Endothelial cell (in vitro differentiated cells): ENCODE measurements at regions not wholly inside any gene's neighbourhood (a gene's known extent, or its start where the extent isn't known, plus 50 kb on each side); places are given as distances from the start of the nearest gene placed in this dataset.
"Not testable (repeated sequence)": the region's sequence is repeated elsewhere in the genome, so short reads cannot be mapped to it uniquely, and the experiment has no call there.

Experiments
- DNase-seq: peaks from one replicate; pipeline ENCODE4 v3.0.0; 2021; ENCODE audit warnings: low spot score
- H3K27ac Mint-ChIP-seq: one replicate; pipeline ENCODE4 v1.8.0; 2021; ENCODE audit warnings: mixed read lengths, inconsistent platforms; ENCODE audit not compliant: unreplicated experiment
- H3K27me3 Mint-ChIP-seq: one replicate; pipeline ENCODE4 v1.8.0; 2021; ENCODE audit warnings: mild to moderate bottlenecking, moderate library complexity, mixed read lengths, inconsistent platforms; ENCODE audit not compliant: unreplicated experiment
- H3K36me3 Mint-ChIP-seq: one replicate; pipeline ENCODE4 v1.8.0; 2021; ENCODE audit warnings: mild to moderate bottlenecking, low read depth, mixed read lengths, inconsistent platforms; ENCODE audit not compliant: unreplicated experiment
- H3K4me1 Mint-ChIP-seq: one replicate; pipeline ENCODE4 v1.8.0; 2021; ENCODE audit warnings: mild to moderate bottlenecking, mixed read lengths, inconsistent platforms; ENCODE audit not compliant: unreplicated experiment
- H3K4me3 Mint-ChIP-seq: one replicate; pipeline ENCODE4 v1.8.0; 2021; ENCODE audit warnings: mild to moderate bottlenecking, mixed read lengths, inconsistent platforms; ENCODE audit not compliant: unreplicated experiment
- H3K9me3 Mint-ChIP-seq: one replicate; pipeline ENCODE4 v1.8.0; 2021; ENCODE audit warnings: mixed read lengths, inconsistent platforms; ENCODE audit not compliant: unreplicated experiment
- CTCF ChIP-seq: fragments of 200-600 bp; sonication (generic); IDR thresholded peaks from one replicate; pipeline ENCODE4 v1.5.0; 2021; ENCODE audit warnings: antibody characterized with exemption; ENCODE audit not compliant: unreplicated experiment

GRCh38 chr4:116126794-116127193, 958.6 kb downstream of the TRAM1L1 start:
- no peak for TF ChIP-seq CTCF
- DNase-seq: no peak
- H3K27me3 Mint-ChIP-seq: no peaks in the 10 kb centered on the region
- H3K27ac Mint-ChIP-seq: no peak overlapping the region
- no peaks in the 10 kb centered on the region for H3K4me1 Mint-ChIP-seq
- no peak overlapping the region for H3K4me3 Mint-ChIP-seq
- H3K9me3 Mint-ChIP-seq: no peaks in the 10 kb centered on the region
- no peaks in the 10 kb centered on the region for H3K36me3 Mint-ChIP-seq

- no peak overlapping the region for H3K4me3 Mint-ChIP-seq
- H3K27me3 Mint-ChIP-seq: no peaks in the 10 kb centered on the region
- no peaks in the 10 kb centered on the region for H3K4me1 Mint-ChIP-seq
- TF ChIP-seq CTCF: no peak
- no peak for DNase-seq
- no peaks in the 10 kb centered on the region for H3K36me3 Mint-ChIP-seq
- H3K9me3 Mint-ChIP-seq: no peaks in the 10 kb centered on the region
- no peak overlapping the region for H3K27ac Mint-ChIP-seq
Measured at GRCh38 chr4:116122124-116122523, 963.3 kb downstream of the TRAM1L1 start.

- Mint-ChIP-seq H3K9me3 (no peaks in the 10 kb centered on the region), H3K4me1 (no peaks in the 10 kb centered on the region), H3K27ac (no peak overlapping the region), H3K4me3 (no peak overlapping the region), H3K36me3 (no peaks in the 10 kb centered on the region), H3K27me3 (no peaks in the 10 kb centered on the region)
- TF ChIP-seq CTCF: no peak
- DNase-seq: no peak
Measured at GRCh38 chr4:116118221-116118620, 967.2 kb downstream of the TRAM1L1 start.

GRCh38 chr4:116112861-116113260, 972.5 kb downstream of the TRAM1L1 start:
- H3K27ac Mint-ChIP-seq, H3K27me3 Mint-ChIP-seq, H3K4me3 Mint-ChIP-seq, H3K9me3 Mint-ChIP-seq, H3K36me3 Mint-ChIP-seq, H3K4me1 Mint-ChIP-seq, DNase-seq: not testable (repeated sequence)

- H3K36me3 Mint-ChIP-seq: no peaks in the 10 kb centered on the region
- H3K27me3 Mint-ChIP-seq: no peaks in the 10 kb centered on the region
- TF ChIP-seq CTCF: no peak
- no peak overlapping the region for H3K4me3 Mint-ChIP-seq
- no peak for DNase-seq
- no peaks in the 10 kb centered on the region for H3K4me1 Mint-ChIP-seq
- H3K27ac Mint-ChIP-seq: no peak overlapping the region
- H3K9me3 Mint-ChIP-seq: no peaks in the 10 kb centered on the region
Measured at GRCh38 chr4:116110713-116111112, 974.7 kb downstream of the TRAM1L1 start.

- Mint-ChIP-seq H3K27ac (no peak overlapping the region), H3K4me1 (no peaks in the 10 kb centered on the region), H3K27me3 (no peaks in the 10 kb centered on the region), H3K4me3 (no peak overlapping the region), H3K36me3 (no peaks in the 10 kb centered on the region), H3K9me3 (no peaks in the 10 kb centered on the region)
- no peak for DNase-seq
- no peak for TF ChIP-seq CTCF
Measured at GRCh38 chr4:116108606-116109005, 976.8 kb downstream of the TRAM1L1 start.
